MCF 10A (cell line): ENCODE measurements at regions not wholly inside any gene's neighbourhood (a gene's known extent, or its start where the extent isn't known, plus 50 kb on each side); places are given as distances from the start of the nearest gene placed in this dataset.

Source experiments
- BruUV-seq: library from RNA; stranded (reverse); fragments of 400-500 nt; replicated peaks from 2 replicates; lab custom pipeline; 2021; lab: Mats Ljungman, UMichigan
- CTCF ChIA-PET: fragments of 300-600 bp; sonication (Branson Sonifier 250); formaldehyde crosslinking; extraction: SDS; loops from one replicate; lab custom pipeline; 2021; ENCODE audit warnings: antibody characterized with exemption, inconsistent platforms; lab: Yijun Ruan, JAX
- POLR2A ChIA-PET: fragments of 300-600, 350-650 bp; sonication (Branson Sonifier 250); formaldehyde crosslinking; extraction: SDS; loops from one replicate; lab custom pipeline; 2020; ENCODE audit warnings: antibody characterized with exemption, inconsistent platforms; lab: Yijun Ruan, JAX
- DNase-seq: peaks from one replicate; pipeline ENCODE4 v3.0.0-alpha.2; 2018; ENCODE audit not compliant: unreplicated experiment
- H3K27ac Mint-ChIP-seq: one replicate; pipeline ENCODE4 v1.8.0; 2022; ENCODE audit warnings: mild to moderate bottlenecking, low read depth, mixed read lengths; ENCODE audit not compliant: unreplicated experiment
- H3K27me3 Mint-ChIP-seq: one replicate; pipeline ENCODE4 v1.8.0; 2022; ENCODE audit warnings: mixed read lengths; ENCODE audit not compliant: insufficient read depth, unreplicated experiment
- H3K36me3 Mint-ChIP-seq: one replicate; pipeline ENCODE4 v1.8.0; 2022; ENCODE audit warnings: mild to moderate bottlenecking, moderate library complexity, mixed read lengths; ENCODE audit not compliant: insufficient read depth, unreplicated experiment
- H3K4me1 Mint-ChIP-seq: one replicate; pipeline ENCODE4 v1.8.0; 2022; ENCODE audit warnings: mixed read lengths; ENCODE audit not compliant: insufficient read depth, unreplicated experiment
- H3K4me3 Mint-ChIP-seq: one replicate; pipeline ENCODE4 v1.8.0; 2022; ENCODE audit warnings: mild to moderate bottlenecking, moderate library complexity, mixed read lengths; ENCODE audit not compliant: unreplicated experiment
- H3K9me3 Mint-ChIP-seq: one replicate; pipeline ENCODE4 v1.8.0; 2022; ENCODE audit warnings: mixed read lengths; ENCODE audit not compliant: unreplicated experiment
- intact Hi-C: fragments of 100-400 bp; cut with micrococcal nuclease; formaldehyde crosslinking; loops from 2 replicates; pipeline ENCODE4 v1.14.1; 2022
- TF ChIP-seq, protein P1 (sequence below): fragments of 200-600 bp; IDR thresholded peaks from one replicate; pipeline ENCODE4 v1.8.0; 2022; ENCODE audit warnings: antibody characterized with exemption, mild to moderate bottlenecking; ENCODE audit not compliant: unreplicated experiment

DNA sequence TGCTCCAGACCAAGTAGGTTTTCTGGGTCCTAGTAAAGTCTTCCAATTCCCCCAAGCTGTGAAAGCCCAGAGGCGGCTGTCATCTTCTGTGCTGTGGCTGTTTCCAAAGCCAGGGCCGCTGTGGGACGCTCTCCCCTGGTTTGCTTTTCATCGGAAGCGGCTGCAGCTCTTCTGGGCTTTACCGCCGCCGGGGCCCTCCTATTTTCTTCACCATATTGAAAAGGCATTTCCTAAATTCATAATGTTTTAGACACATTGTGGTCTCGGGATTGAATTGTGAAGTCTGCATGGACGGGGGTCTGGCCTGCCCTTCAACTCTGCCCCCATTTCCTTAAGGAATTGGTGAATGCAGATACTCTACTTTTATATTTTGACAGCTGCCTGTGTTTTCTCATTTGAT is 551.4 kb upstream of the MGMT start:
- no TSS peak for BruUV-seq
- DNase-seq = no peak
- ChIA-PET POLR2A (no interaction called here), CTCF (no interaction called here)
- Mint-ChIP-seq H3K9me3 (no peaks in the 10 kb centered on the region), H3K4me3 (no peak overlapping the region), H3K4me1 (peaks cover 6% of the 10 kb centered on the region), H3K36me3 (no peaks in the 10 kb centered on the region), H3K27ac (no peak overlapping the region), H3K27me3 (no peaks in the 10 kb centered on the region)
- TF ChIP-seq, protein P1, sequence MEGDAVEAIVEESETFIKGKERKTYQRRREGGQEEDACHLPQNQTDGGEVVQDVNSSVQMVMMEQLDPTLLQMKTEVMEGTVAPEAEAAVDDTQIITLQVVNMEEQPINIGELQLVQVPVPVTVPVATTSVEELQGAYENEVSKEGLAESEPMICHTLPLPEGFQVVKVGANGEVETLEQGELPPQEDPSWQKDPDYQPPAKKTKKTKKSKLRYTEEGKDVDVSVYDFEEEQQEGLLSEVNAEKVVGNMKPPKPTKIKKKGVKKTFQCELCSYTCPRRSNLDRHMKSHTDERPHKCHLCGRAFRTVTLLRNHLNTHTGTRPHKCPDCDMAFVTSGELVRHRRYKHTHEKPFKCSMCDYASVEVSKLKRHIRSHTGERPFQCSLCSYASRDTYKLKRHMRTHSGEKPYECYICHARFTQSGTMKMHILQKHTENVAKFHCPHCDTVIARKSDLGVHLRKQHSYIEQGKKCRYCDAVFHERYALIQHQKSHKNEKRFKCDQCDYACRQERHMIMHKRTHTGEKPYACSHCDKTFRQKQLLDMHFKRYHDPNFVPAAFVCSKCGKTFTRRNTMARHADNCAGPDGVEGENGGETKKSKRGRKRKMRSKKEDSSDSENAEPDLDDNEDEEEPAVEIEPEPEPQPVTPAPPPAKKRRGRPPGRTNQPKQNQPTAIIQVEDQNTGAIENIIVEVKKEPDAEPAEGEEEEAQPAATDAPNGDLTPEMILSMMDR = no peak
- intact Hi-C loops = no loop called here

GRCh38 chr10:128916383-128916782 is 550.7 kb upstream of the MGMT start:
- BruUV-seq = no TSS peak
- no peak overlapping the region for H3K27ac Mint-ChIP-seq
- H3K4me3 Mint-ChIP-seq = no peak overlapping the region
- intact Hi-C loops = no loop called here
- TF ChIP-seq, protein P1 = no peak
- H3K4me1 Mint-ChIP-seq = peaks cover 6% of the 10 kb centered on the region
- POLR2A ChIA-PET = no interaction called here
- no peaks in the 10 kb centered on the region for H3K36me3 Mint-ChIP-seq
- CTCF ChIA-PET = interaction anchor here (0.8 kb wide), 1 partner anchor 45 kb away, joined by 3 read pairs; no protein-coding TSS in a partner anchor
- H3K27me3 Mint-ChIP-seq = no peaks in the 10 kb centered on the region
- no peak for DNase-seq
- no peaks in the 10 kb centered on the region for H3K9me3 Mint-ChIP-seq

GRCh38 chr10:128921389-128922022 is 545.5 kb upstream of the MGMT start:
- H3K4me3 Mint-ChIP-seq = no peak overlapping the region
- POLR2A ChIA-PET = interaction anchor here (0.7 kb wide), 1 partner anchor 1474 kb away, joined by 3 read pairs; no protein-coding TSS in a partner anchor
- no peak for DNase-seq
- TF ChIP-seq, protein P1 = no peak
- H3K27ac Mint-ChIP-seq = no peak overlapping the region
- H3K27me3 Mint-ChIP-seq = no peaks in the 10 kb centered on the region
- no peaks in the 10 kb centered on the region for H3K4me1 Mint-ChIP-seq
- BruUV-seq = no TSS peak
- intact Hi-C loops = loop anchor here (5.0 kb wide), 1 partner anchor 44 kb away; no protein-coding TSS in a partner anchor
- no peaks in the 10 kb centered on the region for H3K36me3 Mint-ChIP-seq
- CTCF ChIA-PET = interaction anchor here (0.7 kb wide), 1 partner anchor 635 kb away, joined by 3 read pairs; no protein-coding TSS in a partner anchor
- peaks cover 21% of the 10 kb centered on the region for H3K9me3 Mint-ChIP-seq

DNA sequence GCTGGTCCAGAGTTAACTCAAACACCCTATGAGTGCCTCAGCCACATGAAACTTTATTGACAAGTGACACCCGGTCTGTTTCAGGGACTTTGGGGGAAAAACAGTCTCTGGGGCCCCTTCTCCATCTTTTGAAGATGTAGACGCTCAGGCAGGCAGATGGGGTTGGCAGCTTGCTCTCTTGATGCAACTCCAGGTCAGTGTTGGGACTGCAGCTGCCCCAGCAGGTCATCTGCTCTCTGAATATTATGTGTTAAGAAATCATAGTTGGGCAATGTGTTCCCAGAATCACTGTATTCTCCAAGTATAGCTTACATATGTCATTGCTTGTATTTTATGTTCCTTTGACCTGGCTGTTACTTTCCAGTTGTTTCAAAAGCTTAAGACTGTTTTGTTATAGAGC is 544.9 kb upstream of the MGMT start:
- no TSS peak for BruUV-seq
- Mint-ChIP-seq H3K27ac (peak overlapping the region; percentile 58), H3K4me1 (no peaks in the 10 kb centered on the region), H3K9me3 (peaks cover 22% of the 10 kb centered on the region), H3K36me3 (no peaks in the 10 kb centered on the region), H3K27me3 (no peaks in the 10 kb centered on the region), H3K4me3 (no peak overlapping the region)
- CTCF ChIA-PET = interaction anchor here (0.6 kb wide), 1 partner anchor 8 kb away, joined by 4 read pairs; no protein-coding TSS in a partner anchor
- TF ChIP-seq, protein P1 = no peak
- peak; percentile 80 for DNase-seq
- intact Hi-C loops = loop anchor here (5.0 kb wide), 1 partner anchor 45 kb away; no protein-coding TSS in a partner anchor
- POLR2A ChIA-PET = no interaction called here
